RWPE1 (cell line): ENCODE measurements at regions not wholly inside any gene's neighbourhood (a gene's known extent, or its start where the extent isn't known, plus 50 kb on each side); places are given as distances from the start of the nearest gene placed in this dataset.

Source experiments
- CTCF ChIA-PET: fragments of 350-600 bp; sonication (Branson Sonifier 250); formaldehyde crosslinking; extraction: SDS; loops from one replicate; lab custom pipeline; 2021; lab: Yijun Ruan, JAX
- POLR2A ChIA-PET: fragments of 400-600 bp; formaldehyde crosslinking; extraction: SDS; loops from one replicate; lab custom pipeline; 2020; ENCODE audit warnings: antibody characterized with exemption; ENCODE audit not compliant: low non-redundant PET; lab: Yijun Ruan, JAX
- DNase-seq: peaks from one replicate; pipeline ENCODE4 v3.0.0; 2012; ENCODE audit warnings: low spot score
- H3K27ac ChIP-seq: fragments of 450-650 bp; 2 replicates; pipeline ENCODE4 v1.5.1; 2017
- CTCF ChIP-seq: fragments of 450-650 bp; conservative IDR thresholded peaks from 2 replicates; pipeline ENCODE4 v1.5.1; 2017; ENCODE audit warnings: low read depth, mild to moderate bottlenecking

- TF ChIP-seq CTCF, result no peak
- POLR2A ChIA-PET, result no interaction called here
- CTCF ChIA-PET, result no interaction called here
- H3K27ac ChIP-seq, result no peak overlapping the region
- DNase-seq, result no peak
Observed at GRCh38 chr14:98614741-98615140, 657.3 kb downstream of the BCL11B start.

- no peak for TF ChIP-seq CTCF
- ChIA-PET POLR2A (no interaction called here), CTCF (no interaction called here)
- no peak for DNase-seq
- no peak overlapping the region for H3K27ac ChIP-seq
Observed at GRCh38 chr14:98622208-98623051, 649.6 kb downstream of the BCL11B start.

- no peak overlapping the region for H3K27ac ChIP-seq
- DNase-seq, result no peak
- ChIA-PET POLR2A (no interaction called here), CTCF (no interaction called here)
- TF ChIP-seq CTCF, result no peak
Observed at GRCh38 chr14:98623788-98624415, 648.1 kb downstream of the BCL11B start.

GRCh38 chr14:98633380-98633779, 638.6 kb downstream of the BCL11B start:
- CTCF ChIA-PET, result interaction anchor here (0.6 kb wide), 1 partner anchor 239 kb away, joined by 4 read pairs; no protein-coding TSS in a partner anchor
- DNase-seq, result no peak
- H3K27ac ChIP-seq, result no peak overlapping the region
- POLR2A ChIA-PET, result no interaction called here
- TF ChIP-seq CTCF, result no peak

GRCh38 chr14:98634043-98634820, 637.8 kb downstream of the BCL11B start:
- ChIA-PET CTCF (interaction anchor here (0.6 kb wide), 2 partner anchors 92 to 240 kb away, joined by 3 to 4 read pairs; no protein-coding TSS in a partner anchor), POLR2A (no interaction called here)
- TF ChIP-seq CTCF, result no peak
- no peak overlapping the region for H3K27ac ChIP-seq
- DNase-seq, result no peak

GRCh38 chr14:98638366-98638765, 633.6 kb downstream of the BCL11B start:
- H3K27ac ChIP-seq, result no peak overlapping the region
- CTCF ChIA-PET, result no interaction called here
- no peak for TF ChIP-seq CTCF
- POLR2A ChIA-PET, result no interaction called here
- DNase-seq, result no peak
